C4-2B (cell line): ENCODE measurements at regions not wholly inside any gene's neighbourhood (a gene's known extent, or its start where the extent isn't known, plus 50 kb on each side); places are given as distances from the start of the nearest gene placed in this dataset.

ENCODE experiments used
- CTCF ChIP-seq: fragments of 450-650 bp; conservative IDR thresholded peaks from 2 replicates; pipeline ENCODE4 v1.5.1; 2017; ENCODE audit warnings: mild to moderate bottlenecking
- ZFX ChIP-seq: fragments of 450-650 bp; IDR thresholded peaks from 2 replicates; pipeline ENCODE4 v1.6.1; 2017

GRCh38 chr1:209256766-209257350 lies 326.7 kb upstream of the CAMK1G start:
- TF ChIP-seq CTCF (no peak), ZFX (no peak)
